Duodenal mucosa (tissue), 2 donors: ENCODE measurements at regions not wholly inside any gene's neighbourhood (a gene's known extent, or its start where the extent isn't known, plus 50 kb on each side); places are given as distances from the start of the nearest gene placed in this dataset.
"Not testable (repeated sequence)": the region's sequence is repeated elsewhere in the genome, so short reads cannot be mapped to it uniquely, and the experiment has no call there.

Source experiments
- H3K27ac ChIP-seq: one replicate; pipeline ENCODE4 v1.7.0; 2013; ENCODE audit warnings: low read depth, low read length
- H3K27me3 ChIP-seq, 2 donors: one replicate each; pipeline ENCODE4 v1.7.0; 2013; ENCODE audit warnings: low read length in 2 of 2, control low read depth in 1 of 2; ENCODE audit not compliant: insufficient read depth in 2 of 2, control insufficient read depth in 1 of 2
- H3K36me3 ChIP-seq, 2 donors: one replicate each; pipeline ENCODE4 v1.7.0; 2013; ENCODE audit warnings: low read length in 2 of 2, control low read depth in 1 of 2; ENCODE audit not compliant: insufficient read depth in 2 of 2, control insufficient read depth in 1 of 2
- H3K4me1 ChIP-seq, 2 donors: one replicate each; pipeline ENCODE4 v1.7.0; 2013; ENCODE audit warnings: low read length in 2 of 2, control low read depth in 1 of 2; ENCODE audit not compliant: insufficient read depth in 2 of 2, control insufficient read depth in 1 of 2
- H3K4me3 ChIP-seq, 2 donors: one replicate each; pipeline ENCODE4 v1.7.0; 2013; ENCODE audit warnings: low read length in 2 of 2, low read depth in 1 of 2
- H3K9ac ChIP-seq, 2 donors: one replicate each; pipeline ENCODE4 v1.7.0; 2013; ENCODE audit warnings: low read length in 2 of 2, low read depth in 1 of 2
- H3K9me3 ChIP-seq, 2 donors: one replicate each; pipeline ENCODE4 v1.7.0; 2013; ENCODE audit warnings: low read length in 2 of 2, control low read depth in 1 of 2; ENCODE audit not compliant: control insufficient read depth in 1 of 2

- Histone ChIP-seq H3K36me3 (no peaks in the 10 kb centered on the region), H3K27me3 (no peaks in the 10 kb centered on the region), H3K9ac (no peak overlapping the region), H3K27ac (no peak overlapping the region), H3K9me3 (no peaks in the 10 kb centered on the region), H3K4me3 (no peak overlapping the region), H3K4me1 (no peaks in the 10 kb centered on the region)
Observed at GRCh38 chr14:51341338-51341737, 101.3 kb downstream of the TMX1 start.

GRCh38 chr14:51342226-51342625 is 102.2 kb downstream of the TMX1 start:
- H3K9ac ChIP-seq, result no peak overlapping the region
- no peaks in the 10 kb centered on the region for H3K36me3 ChIP-seq
- no peaks in the 10 kb centered on the region for H3K4me1 ChIP-seq
- H3K4me3 ChIP-seq, result no peak overlapping the region
- no peaks in the 10 kb centered on the region for H3K9me3 ChIP-seq
- H3K27me3 ChIP-seq, result no peaks in the 10 kb centered on the region
- H3K27ac ChIP-seq, result no peak overlapping the region

GRCh38 chr14:51351997-51352396 is 112.0 kb downstream of the TMX1 start:
- H3K27ac ChIP-seq, result no peak overlapping the region
- H3K4me3 ChIP-seq, result no peak overlapping the region
- no peaks in the 10 kb centered on the region for H3K9me3 ChIP-seq
- no peaks in the 10 kb centered on the region for H3K4me1 ChIP-seq
- no peaks in the 10 kb centered on the region for H3K27me3 ChIP-seq
- no peak overlapping the region for H3K9ac ChIP-seq
- H3K36me3 ChIP-seq, result no peaks in the 10 kb centered on the region

GRCh38 chr14:51353901-51354300 is 113.9 kb downstream of the TMX1 start:
- H3K4me1 ChIP-seq, result no peaks in the 10 kb centered on the region
- H3K9me3 ChIP-seq, result no peaks in the 10 kb centered on the region
- H3K9ac ChIP-seq, result no peak overlapping the region
- H3K27me3 ChIP-seq, result no peaks in the 10 kb centered on the region
- no peak overlapping the region for H3K27ac ChIP-seq
- no peak overlapping the region for H3K4me3 ChIP-seq
- H3K36me3 ChIP-seq, result no peaks in the 10 kb centered on the region

- no peaks in the 10 kb centered on the region for H3K4me1 ChIP-seq
- H3K27me3 ChIP-seq, result no peaks in the 10 kb centered on the region
- H3K36me3 ChIP-seq, result no peaks in the 10 kb centered on the region
- H3K9me3 ChIP-seq, result no peaks in the 10 kb centered on the region
- H3K27ac ChIP-seq, result no peak overlapping the region
- no peak overlapping the region for H3K9ac ChIP-seq
- H3K4me3 ChIP-seq, result no peak overlapping the region
Observed at GRCh38 chr14:51354846-51355245, 114.8 kb downstream of the TMX1 start.

- H3K36me3 ChIP-seq, result no peaks in the 10 kb centered on the region
- H3K9ac ChIP-seq, result no peak overlapping the region
- H3K9me3 ChIP-seq, result no peaks in the 10 kb centered on the region
- H3K27me3 ChIP-seq, result no peaks in the 10 kb centered on the region
- H3K4me3 ChIP-seq, result no peak overlapping the region
- no peak overlapping the region for H3K27ac ChIP-seq
- H3K4me1 ChIP-seq, result no peaks in the 10 kb centered on the region
Observed at GRCh38 chr14:51356381-51356780, 116.3 kb downstream of the TMX1 start.

GRCh38 chr14:51357250-51357649 is 117.2 kb downstream of the TMX1 start:
- H3K4me1 ChIP-seq, result no peaks in the 10 kb centered on the region
- no peaks in the 10 kb centered on the region for H3K36me3 ChIP-seq
- H3K9ac ChIP-seq, result no peak overlapping the region
- no peak overlapping the region for H3K4me3 ChIP-seq
- no peaks in the 10 kb centered on the region for H3K27me3 ChIP-seq
- no peak overlapping the region for H3K27ac ChIP-seq
- H3K9me3 ChIP-seq, result no peaks in the 10 kb centered on the region

GRCh38 chr14:51360592-51360991 is 120.5 kb downstream of the TMX1 start:
- Histone ChIP-seq H3K9ac (no peak overlapping the region), H3K4me1 (no peaks in the 10 kb centered on the region), H3K4me3 (no peak overlapping the region), H3K27ac (no peak overlapping the region), H3K9me3 (no peaks in the 10 kb centered on the region), H3K27me3 (no peaks in the 10 kb centered on the region), H3K36me3 (no peaks in the 10 kb centered on the region)

GRCh38 chr14:51365241-51365965 is 125.4 kb downstream of the TMX1 start:
- Histone ChIP-seq H3K36me3 (no peaks in the 10 kb centered on the region), H3K4me1 (no peaks in the 10 kb centered on the region), H3K4me3 (no peak overlapping the region), H3K9ac (no peak overlapping the region), H3K27ac (no peak overlapping the region), H3K27me3 (no peaks in the 10 kb centered on the region), H3K9me3 (no peaks in the 10 kb centered on the region)

- H3K4me1 ChIP-seq, H3K27ac ChIP-seq, H3K9ac ChIP-seq: not testable (repeated sequence)
Observed at GRCh38 chr14:51366460-51366859, 126.4 kb downstream of the TMX1 start.

More at GRCh38 chr14:51366460-51366859, 126.4 kb downstream of the TMX1 start:
- H3K36me3 ChIP-seq, H3K4me3 ChIP-seq, H3K27me3 ChIP-seq, H3K9me3 ChIP-seq: not testable (repeated sequence)
